Stimulated activated CD4-positive, alpha-beta T cell treated with anti-CD3 and anti-CD28 coated beads, Interleukin-4, amount 100 ng/mL, for 1 hour (primary cell): ENCODE measurements at regions not wholly inside any gene's neighbourhood (a gene's known extent, or its start where the extent isn't known, plus 50 kb on each side); places are given as distances from the start of the nearest gene placed in this dataset.

Experiments used
- DNase-seq: peaks from one replicate; pipeline ENCODE4 v3.0.0-alpha.2; 2020

DNA sequence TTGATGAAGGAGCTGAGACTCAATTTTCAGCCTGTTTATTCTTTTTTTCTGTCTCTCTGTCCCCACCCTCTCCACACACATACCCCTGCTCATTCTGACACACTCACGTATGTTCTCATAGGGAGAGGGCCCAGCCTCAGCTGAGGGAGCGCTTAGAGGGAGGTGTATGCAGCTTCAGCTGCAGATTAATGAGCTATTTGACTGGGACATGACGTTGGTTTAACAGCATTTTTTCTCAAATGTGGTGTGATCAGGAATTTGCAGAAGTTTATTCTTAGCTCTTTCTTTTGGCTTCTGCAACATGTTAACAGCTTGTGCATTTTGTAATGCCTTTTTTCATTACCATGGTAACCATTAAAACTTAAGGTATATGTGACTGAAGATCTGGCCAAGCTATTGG, 1547.1 kb upstream of the PIK3C3 start:
- no peak for DNase-seq

GRCh38 chr18:40404284-40404683, 1550.8 kb upstream of the PIK3C3 start:
- DNase-seq: no peak

GRCh38 chr18:40402052-40402451, 1553.0 kb upstream of the PIK3C3 start:
- no peak for DNase-seq

- DNase-seq: no peak
These were observed 1566.9 kb upstream of the PIK3C3 start for GRCh38 chr18:40388121-40388520.

- no peak for DNase-seq
These were observed 1567.8 kb upstream of the PIK3C3 start for GRCh38 chr18:40387130-40387787.

GRCh38 chr18:40382197-40382596, 1572.8 kb upstream of the PIK3C3 start:
- no peak for DNase-seq

GRCh38 chr18:40380686-40381439, 1574.2 kb upstream of the PIK3C3 start:
- DNase-seq: no peak

GRCh38 chr18:40375837-40376236, 1579.2 kb upstream of the PIK3C3 start:
- no peak for DNase-seq

GRCh38 chr18:40371673-40372072, 1583.4 kb upstream of the PIK3C3 start:
- no peak for DNase-seq

DNA sequence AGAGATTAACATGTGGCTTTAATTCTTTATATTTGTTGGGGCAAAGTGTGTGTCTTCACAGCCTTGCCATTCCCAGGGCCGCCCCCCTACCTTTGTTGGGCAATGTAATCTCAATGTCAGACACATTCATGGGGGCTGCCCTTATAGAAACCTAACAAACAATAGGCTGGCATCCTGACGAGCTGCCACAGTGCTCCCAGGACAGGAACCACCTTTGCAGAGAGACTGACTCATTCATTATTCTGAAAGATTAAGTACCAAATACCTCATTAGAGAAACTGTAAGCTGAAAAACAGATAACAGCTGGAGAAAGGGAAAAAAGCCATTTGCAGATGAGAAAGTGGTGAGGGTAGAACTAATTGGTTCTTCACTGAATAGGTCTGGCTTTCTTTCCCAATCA, 1587.5 kb upstream of the PIK3C3 start:
- no peak for DNase-seq

- no peak for DNase-seq
These were observed 1588.5 kb upstream of the PIK3C3 start for GRCh38 chr18:40366521-40366920.

DNA sequence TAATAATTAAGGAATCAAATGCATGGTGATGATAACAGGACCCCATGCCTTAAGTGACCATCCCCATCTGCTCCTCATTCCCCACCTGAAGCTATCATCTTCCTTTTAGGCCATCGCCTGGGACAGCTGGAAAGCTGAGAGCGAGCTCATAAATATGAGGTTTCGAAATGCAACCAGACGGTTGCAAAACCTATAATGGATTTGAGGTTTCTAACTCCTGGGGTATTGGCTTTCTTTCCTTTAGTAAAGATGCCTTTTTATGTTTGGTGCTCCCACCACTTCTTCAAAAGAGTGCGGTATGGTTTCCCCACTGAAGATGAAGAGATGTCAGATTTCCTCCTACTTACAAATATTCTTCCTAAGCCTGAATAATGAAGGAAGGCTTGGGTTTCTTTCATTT, 1589.5 kb upstream of the PIK3C3 start:
- no peak for DNase-seq

DNA sequence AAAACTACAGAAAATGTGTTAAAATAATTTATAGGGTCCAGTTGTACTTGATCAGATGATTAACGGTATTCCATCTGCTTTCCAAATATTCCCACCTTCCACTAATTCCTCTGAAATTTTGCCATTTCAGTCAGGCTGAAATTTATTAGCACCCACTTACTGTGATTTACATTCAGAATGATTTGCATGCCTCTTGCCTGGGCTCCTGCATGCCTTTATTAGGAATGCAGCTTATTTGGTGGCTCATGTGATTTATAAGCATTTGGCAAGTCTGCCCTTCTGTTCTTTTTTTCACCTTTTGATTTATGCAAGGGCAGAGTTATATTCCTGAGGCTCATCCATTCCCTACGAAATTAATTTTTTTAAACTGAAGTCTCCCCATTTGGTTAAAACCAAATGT, 1594.5 kb upstream of the PIK3C3 start:
- DNase-seq: no peak

DNA sequence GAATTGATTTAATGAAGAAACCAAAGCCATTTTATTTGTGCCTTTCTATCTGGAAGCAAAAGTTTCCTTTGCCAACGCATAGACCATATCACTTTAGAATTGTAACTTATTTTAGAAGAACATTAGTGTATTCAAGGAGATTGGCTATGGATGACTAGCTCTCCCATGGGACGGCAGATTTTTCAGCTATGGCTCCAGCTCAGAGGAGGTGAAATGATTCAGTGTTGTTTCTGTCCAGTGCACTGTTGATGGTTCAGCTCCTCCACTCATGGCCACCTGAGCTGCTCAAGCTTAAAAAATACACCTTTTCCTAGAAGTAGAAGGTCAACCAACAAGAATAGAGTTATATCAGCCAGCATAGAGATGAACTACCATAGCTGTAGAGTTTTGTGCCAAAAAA, 1597.5 kb upstream of the PIK3C3 start:
- no peak for DNase-seq

- DNase-seq: no peak
These were observed 1598.9 kb upstream of the PIK3C3 start for GRCh38 chr18:40356168-40356567.

- DNase-seq: no peak
These were observed 1599.3 kb upstream of the PIK3C3 start for GRCh38 chr18:40355726-40356125.

GRCh38 chr18:40348196-40348595, 1606.8 kb upstream of the PIK3C3 start:
- no peak for DNase-seq

GRCh38 chr18:40347261-40347660, 1607.8 kb upstream of the PIK3C3 start:
- DNase-seq: no peak

DNA sequence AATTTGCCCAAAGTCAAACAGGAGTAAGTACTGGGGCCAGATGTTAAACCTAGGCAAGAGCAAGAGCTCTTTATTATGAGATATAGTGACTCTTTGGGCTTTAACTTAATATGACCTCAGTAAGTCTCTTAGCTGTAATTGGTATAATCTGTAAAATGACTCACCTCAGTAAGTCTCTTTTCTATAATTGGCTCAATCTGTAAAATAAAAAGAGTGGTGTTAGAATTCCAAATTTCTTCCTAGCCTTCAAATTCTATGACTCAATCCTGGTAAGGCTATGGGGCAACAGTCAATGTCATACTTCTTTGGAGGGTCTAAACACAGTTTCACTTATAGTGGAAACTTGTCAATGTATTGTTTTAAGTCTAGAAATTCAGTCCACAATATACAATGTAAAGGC, 1608.9 kb upstream of the PIK3C3 start:
- DNase-seq: no peak

- DNase-seq: no peak
These were observed 1613.3 kb upstream of the PIK3C3 start for GRCh38 chr18:40341701-40342100.

- DNase-seq: no peak
These were observed 1616.8 kb upstream of the PIK3C3 start for GRCh38 chr18:40338284-40338683.

DNA sequence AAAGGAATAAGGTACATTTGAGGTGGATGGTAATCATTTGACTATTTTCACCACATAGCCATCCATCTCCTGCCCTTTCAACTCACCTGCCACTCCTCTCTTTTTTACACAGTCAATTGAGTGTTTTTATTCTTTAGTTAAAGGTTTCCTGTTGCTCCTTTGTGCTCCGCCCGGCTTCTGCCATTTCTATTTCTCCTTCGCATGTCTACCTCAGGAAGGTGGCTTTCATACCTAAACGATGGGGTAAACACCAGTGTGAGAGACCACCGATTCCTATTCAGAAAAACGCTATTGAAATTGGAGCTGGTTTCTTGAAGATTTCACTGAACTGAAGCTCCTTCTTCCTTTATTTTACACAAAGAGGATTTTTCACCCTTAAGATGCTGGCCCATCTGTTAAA, 1628.0 kb upstream of the PIK3C3 start:
- no peak for DNase-seq

GRCh38 chr18:40325988-40326387, 1629.0 kb upstream of the PIK3C3 start:
- DNase-seq: no peak

- DNase-seq: no peak
These were observed 1640.8 kb upstream of the PIK3C3 start for GRCh38 chr18:40314199-40314598.
